ENCODE measurements at regions not wholly inside any gene's neighbourhood (a gene's known extent, or its start where the extent isn't known, plus 50 kb on each side); places are given as distances from the start of the nearest gene placed in this dataset.

- TF ChIP-seq CTCF (IDR thresholded peaks at IDR 0.05) (no peak), POLR2A (IDR thresholded peaks at IDR 0.05) (no peak), EP300 (IDR thresholded peaks at IDR 0.05) (no peak)
Measured at GRCh38 chr12:78519422-78519821, 345.2 kb upstream of the SYT1 start.
